Osteoblast (primary cell): ENCODE measurements at regions not wholly inside any gene's neighbourhood (a gene's known extent, or its start where the extent isn't known, plus 50 kb on each side); places are given as distances from the start of the nearest gene placed in this dataset.

Experiments
- DNase-seq: peaks from one replicate; pipeline ENCODE4 v3.0.0; 2011; ENCODE audit warnings: low spot score, mixed read lengths; ENCODE audit not compliant: insufficient read length; ENCODE audit errors: missing footprints
- H2AFZ ChIP-seq: 2 replicates; pipeline ENCODE4 v1.6.0; 2011; ENCODE audit warnings: mild to moderate bottlenecking, low read length
- H3K27ac ChIP-seq: 2 replicates; pipeline ENCODE4 v1.5.1; 2011; ENCODE audit warnings: mild to moderate bottlenecking, low read depth, low read length, moderate library complexity
- H3K27me3 ChIP-seq: 2 replicates; pipeline ENCODE4 v1.6.0; 2012; ENCODE audit warnings: mild to moderate bottlenecking, control low read depth, inconsistent platforms, low read length, moderate library complexity; ENCODE audit not compliant: insufficient read depth
- H3K36me3 ChIP-seq: 2 replicates; pipeline ENCODE4 v1.5.1; 2011; ENCODE audit warnings: mild to moderate bottlenecking, low read length, control low read depth, moderate library complexity; ENCODE audit not compliant: insufficient read depth
- H3K4me1 ChIP-seq: 2 replicates; pipeline ENCODE4 v1.5.1; 2011; ENCODE audit warnings: mild to moderate bottlenecking, low read length, control low read depth, moderate library complexity; ENCODE audit not compliant: insufficient read depth
- H3K4me2 ChIP-seq: 2 replicates; pipeline ENCODE4 v1.6.0; 2011; ENCODE audit warnings: mild to moderate bottlenecking, low read length; ENCODE audit not compliant: insufficient read depth
- H3K4me3 ChIP-seq: fragments of 200-600 bp; sonication (generic); 3 replicates; pipeline ENCODE4 v1.5.1; 2012; ENCODE audit warnings: mild to moderate bottlenecking, low read length, inconsistent platforms; ENCODE audit not compliant: insufficient read depth
- H3K79me2 ChIP-seq: 2 replicates; pipeline ENCODE4 v1.6.0; 2012; ENCODE audit warnings: mild to moderate bottlenecking, low read length, control low read depth, inconsistent platforms; ENCODE audit not compliant: insufficient read depth
- H3K9me3 ChIP-seq: 2 replicates; pipeline ENCODE4 v1.5.1; 2011; ENCODE audit warnings: low read depth, low read length, control low read depth
- H4K20me1 ChIP-seq: 2 replicates; pipeline ENCODE4 v1.6.0; 2012; ENCODE audit warnings: mild to moderate bottlenecking, low read length, control low read depth; ENCODE audit not compliant: insufficient read depth
- CTCF ChIP-seq: IDR thresholded peaks from 2 replicates; pipeline ENCODE4 v1.5.1; 2011; ENCODE audit warnings: mild to moderate bottlenecking, low read depth, low read length, moderate library complexity; ENCODE audit errors: extremely low read depth

GRCh38 chr18:38033282-38033681 lies 467.7 kb upstream of the CELF4 start:
- no peaks in the 10 kb centered on the region for H3K79me2 ChIP-seq
- no peaks in the 10 kb centered on the region for H3K36me3 ChIP-seq
- H3K4me2 ChIP-seq: no peak overlapping the region
- no peak overlapping the region for H3K27ac ChIP-seq
- H3K4me1 ChIP-seq: no peaks in the 10 kb centered on the region
- H3K9me3 ChIP-seq: no peaks in the 10 kb centered on the region
- DNase-seq: no peak
- no peak overlapping the region for H3K4me3 ChIP-seq
- TF ChIP-seq CTCF: no peak
- H4K20me1 ChIP-seq: no peaks in the 10 kb centered on the region
- no peak overlapping the region for H2AFZ ChIP-seq
- H3K27me3 ChIP-seq: no peaks in the 10 kb centered on the region

- Histone ChIP-seq H3K4me2 (no peak overlapping the region), H2AFZ (no peak overlapping the region), H3K79me2 (no peaks in the 10 kb centered on the region), H3K27me3 (no peaks in the 10 kb centered on the region), H3K27ac (no peak overlapping the region), H3K9me3 (no peaks in the 10 kb centered on the region), H3K4me3 (no peak overlapping the region), H3K36me3 (no peaks in the 10 kb centered on the region), H4K20me1 (no peaks in the 10 kb centered on the region), H3K4me1 (no peaks in the 10 kb centered on the region)
- no peak for DNase-seq
- TF ChIP-seq CTCF: no peak
Measured at GRCh38 chr18:38032516-38032915, 466.9 kb upstream of the CELF4 start.

- no peaks in the 10 kb centered on the region for H3K36me3 ChIP-seq
- H4K20me1 ChIP-seq: no peaks in the 10 kb centered on the region
- TF ChIP-seq CTCF: no peak
- H3K79me2 ChIP-seq: no peaks in the 10 kb centered on the region
- no peaks in the 10 kb centered on the region for H3K9me3 ChIP-seq
- no peak overlapping the region for H2AFZ ChIP-seq
- no peak overlapping the region for H3K27ac ChIP-seq
- DNase-seq: no peak
- H3K4me1 ChIP-seq: no peaks in the 10 kb centered on the region
- no peak overlapping the region for H3K4me2 ChIP-seq
- H3K4me3 ChIP-seq: no peak overlapping the region
- H3K27me3 ChIP-seq: no peaks in the 10 kb centered on the region
Measured at GRCh38 chr18:38028946-38029345, 463.3 kb upstream of the CELF4 start.

- H2AFZ ChIP-seq: no peak overlapping the region
- H3K4me2 ChIP-seq: no peak overlapping the region
- no peaks in the 10 kb centered on the region for H3K27me3 ChIP-seq
- no peaks in the 10 kb centered on the region for H4K20me1 ChIP-seq
- H3K9me3 ChIP-seq: peaks cover 2% of the 10 kb centered on the region
- no peak overlapping the region for H3K27ac ChIP-seq
- H3K79me2 ChIP-seq: no peaks in the 10 kb centered on the region
- H3K4me3 ChIP-seq: no peak overlapping the region
- no peak for DNase-seq
- no peaks in the 10 kb centered on the region for H3K36me3 ChIP-seq
- no peak for TF ChIP-seq CTCF
- no peaks in the 10 kb centered on the region for H3K4me1 ChIP-seq
Measured at GRCh38 chr18:38025433-38026038, 459.9 kb upstream of the CELF4 start.
